OCI-LY1 (cell line): ENCODE measurements at regions not wholly inside any gene's neighbourhood (a gene's known extent, or its start where the extent isn't known, plus 50 kb on each side); places are given as distances from the start of the nearest gene placed in this dataset.
"Not testable (repeated sequence)": the region's sequence is repeated elsewhere in the genome, so short reads cannot be mapped to it uniquely, and the experiment has no call there.

ENCODE experiments used
- CTCF ChIP-seq: fragments of 200-600 bp; sonication (generic), shearing (Covaris generic); IDR thresholded peaks from 2 replicates; pipeline ENCODE4 v1.5.1; 2017; ENCODE audit warnings: mild to moderate bottlenecking, antibody characterized with exemption, low read length, moderate library complexity, mixed read lengths
- EZH2 ChIP-seq: fragments of 200-600 bp; sonication (generic), shearing (Covaris generic); IDR thresholded peaks from 2 replicates; pipeline ENCODE4 v1.8.0; 2017; ENCODE audit warnings: borderline replicate concordance, mixed run types, mild to moderate bottlenecking, antibody characterized with exemption, low read length, moderate library complexity, mixed read lengths

GRCh38 chr3:165924301-165924791, 87.1 kb upstream of the BCHE start:
- TF ChIP-seq CTCF, EZH2: not testable (repeated sequence)
